H1 (cell line): ENCODE measurements at regions not wholly inside any gene's neighbourhood (a gene's known extent, or its start where the extent isn't known, plus 50 kb on each side); places are given as distances from the start of the nearest gene placed in this dataset.

ENCODE experiments used
- CTCF ChIA-PET: fragments of 300-600 bp; sonication (Branson Sonifier 250); formaldehyde crosslinking; loops from one replicate; lab custom pipeline; 2021; ENCODE audit not compliant: partially characterized antibody; lab: Charles Lee
- POLR2A ChIA-PET: fragments of 300-600 bp; sonication (Branson Sonifier 250); formaldehyde crosslinking; loops from one replicate; lab custom pipeline; 2021; ENCODE audit warnings: inconsistent platforms; ENCODE audit not compliant: partially characterized antibody; lab: Charles Lee
- DNase-seq, 2 experiments: peaks; one replicate each; pipeline versions ENCODE4 v3.0.0 to v3.0.0-alpha.2; 2010 to 2022; ENCODE audit warnings: low spot score in 2 of 2, low read depth in 1 of 2, mixed read lengths in 1 of 2
- FAIRE-seq: peaks from 2 replicates; lab custom pipeline; 2011; peaks lifted over from hg19 to GRCh38; lab: Jason Lieb, UNC
- H2AFZ ChIP-seq: 2 replicates; pipeline ENCODE4 v1.8.1; 2012; ENCODE audit warnings: low read length, inconsistent platforms
- H2AK5ac ChIP-seq: 2 replicates; pipeline ENCODE4 v1.6.1; 2013; ENCODE audit warnings: low read depth, low read length
- H2BK120ac ChIP-seq: replicated peaks from 2 replicates; pipeline ENCODE3; 2013; ENCODE audit warnings: low read depth, low read length, inconsistent platforms
- H2BK12ac ChIP-seq: 2 replicates; pipeline ENCODE4 v1.6.1; 2013; ENCODE audit warnings: low read depth, low read length
- H2BK15ac ChIP-seq: 2 replicates; pipeline ENCODE4 v1.6.1; 2013; ENCODE audit warnings: low read length
- H2BK20ac ChIP-seq: 2 replicates; pipeline ENCODE4 v1.6.1; 2013; ENCODE audit warnings: low read length
- H2BK5ac ChIP-seq: 2 replicates; pipeline ENCODE4 v1.6.1; 2013; ENCODE audit warnings: low read depth, low read length
- H3K14ac ChIP-seq: 2 replicates; pipeline ENCODE4 v1.6.1; 2013; ENCODE audit warnings: inconsistent platforms; ENCODE audit not compliant: insufficient read length
- H3K18ac ChIP-seq: 2 replicates; pipeline ENCODE4 v1.6.1; 2013; ENCODE audit warnings: low read length; ENCODE audit errors: extremely low read depth
- H3K23ac ChIP-seq: 2 replicates; pipeline ENCODE4 v1.6.1; 2013; ENCODE audit warnings: inconsistent platforms; ENCODE audit not compliant: insufficient read length
- H3K23me2 ChIP-seq: 2 replicates; pipeline ENCODE4 v1.6.1; 2013; ENCODE audit warnings: low read depth, low read length
- H3K27ac ChIP-seq: 2 replicates; pipeline ENCODE4 v1.6.1; 2011; ENCODE audit warnings: low read depth, low read length, inconsistent platforms
- H3K27me3 ChIP-seq, 4 experiments: replicated peaks in 1 of 4; 1 replicate in 1 of 4; 2 replicates in 3 of 4; pipeline versions ENCODE4 v1.6.1 to v1.8.1; 2011 to 2013; ENCODE audit warnings: low read length in 3 of 4, mild to moderate bottlenecking in 3 of 4, inconsistent platforms in 2 of 4, mixed read lengths in 2 of 4, moderate library complexity in 1 of 4; ENCODE audit not compliant: control insufficient read depth in 3 of 4, insufficient read depth in 3 of 4; ENCODE audit errors: extremely low read depth in 1 of 4
- H3K36me3 ChIP-seq, 4 experiments: 2 replicates each; pipeline versions ENCODE4 v1.6.1 to v1.8.1; 2011 to 2013; ENCODE audit warnings: mild to moderate bottlenecking in 4 of 4, low read length in 3 of 4, moderate library complexity in 2 of 4, control low read depth in 1 of 4, inconsistent platforms in 1 of 4; ENCODE audit not compliant: insufficient read depth in 4 of 4, control insufficient read depth in 2 of 4
- H3K4ac ChIP-seq: replicated peaks from 2 replicates; pipeline ENCODE3; 2013; ENCODE audit warnings: low read length, low read depth, mixed read lengths, inconsistent platforms; ENCODE audit not compliant: insufficient read length
- H3K4me1 ChIP-seq, 4 experiments: replicated peaks in 1 of 4; 1 replicate in 1 of 4; 2 replicates in 3 of 4; pipeline versions ENCODE4 v1.6.1 to v1.8.1; 2011 to 2013; ENCODE audit warnings: low read length in 3 of 4, inconsistent platforms in 2 of 4, mixed read lengths in 1 of 4; ENCODE audit not compliant: insufficient read depth in 4 of 4, control insufficient read depth in 3 of 4
- H3K4me2 ChIP-seq, 2 experiments: 2 replicates each; pipeline versions ENCODE4 v1.6.1 to v1.8.1; 2011 to 2013; ENCODE audit warnings: low read depth in 2 of 2, low read length in 2 of 2, control low read depth in 1 of 2, inconsistent platforms in 1 of 2, mild to moderate bottlenecking in 1 of 2; ENCODE audit not compliant: insufficient read depth in 1 of 2
- H3K4me3 ChIP-seq, 4 experiments: fragments of 200-600, 300-600 bp in 1 of 4; sonication (generic), shearing (Covaris generic), sonication (Bioruptor Twin) in 1 of 4; 2 replicates each; pipeline versions ENCODE4 v1.5.1 to v1.8.1; 2011 to 2016; ENCODE audit warnings: low read length in 4 of 4, low read depth in 3 of 4, control low read depth in 2 of 4, inconsistent platforms in 2 of 4, mild to moderate bottlenecking in 2 of 4, mixed read lengths in 1 of 4, moderate library complexity in 1 of 4; ENCODE audit not compliant: insufficient read depth in 2 of 4; ENCODE audit errors: extremely low read depth in 1 of 4
- H3K56ac ChIP-seq: replicated peaks from 2 replicates; pipeline ENCODE3; 2013; ENCODE audit warnings: low read depth, mild to moderate bottlenecking, mixed read lengths, low read length, inconsistent platforms; ENCODE audit not compliant: insufficient read length
- H3K79me1 ChIP-seq: 2 replicates; pipeline ENCODE4 v1.6.1; 2013; ENCODE audit warnings: low read depth, low read length, control low read depth
- H3K79me2 ChIP-seq, 2 experiments: 2 replicates each; pipeline versions ENCODE4 v1.6.1 to v1.8.1; 2012 to 2013; ENCODE audit warnings: low read length in 2 of 2, mild to moderate bottlenecking in 2 of 2, inconsistent platforms in 1 of 2; ENCODE audit not compliant: insufficient read depth in 2 of 2, control insufficient read depth in 1 of 2
- H3K9ac ChIP-seq, 4 experiments: replicated peaks in 1 of 4; 1 replicate in 1 of 4; 2 replicates in 3 of 4; pipeline versions ENCODE4 v1.6.1 to v1.8.1; 2011 to 2013; ENCODE audit warnings: low read depth in 3 of 4, low read length in 3 of 4, control low read depth in 2 of 4, mild to moderate bottlenecking in 2 of 4, moderate library complexity in 2 of 4, inconsistent platforms in 1 of 4; ENCODE audit errors: extremely low read depth in 1 of 4
- H3K9me3 ChIP-seq, 2 experiments: 2 replicates each; pipeline versions ENCODE4 v1.6.1 to v1.8.1; 2012 to 2013; ENCODE audit warnings: mild to moderate bottlenecking in 2 of 2, moderate library complexity in 2 of 2, control low read depth in 1 of 2, inconsistent platforms in 1 of 2, low read depth in 1 of 2, low read length in 1 of 2, mixed read lengths in 1 of 2; ENCODE audit not compliant: insufficient read depth in 2 of 2
- H4K20me1 ChIP-seq, 2 experiments: replicated peaks in 1 of 2; 2 replicates each; pipeline versions ENCODE3 to v1.8.1; 2011 to 2013; ENCODE audit warnings: inconsistent platforms in 2 of 2, low read length in 2 of 2, mild to moderate bottlenecking in 1 of 2; ENCODE audit not compliant: insufficient read depth in 2 of 2, control insufficient read depth in 1 of 2
- H4K5ac ChIP-seq: 2 replicates; pipeline ENCODE4 v1.6.1; 2013; ENCODE audit warnings: low read length, low read depth, mixed read lengths, inconsistent platforms; ENCODE audit not compliant: insufficient read length
- H4K8ac ChIP-seq: 2 replicates; pipeline ENCODE4 v1.8.0; 2013; ENCODE audit warnings: mild to moderate bottlenecking, moderate library complexity, low read length, inconsistent platforms; ENCODE audit not compliant: insufficient read depth; ENCODE audit errors: extremely low read depth
- H4K91ac ChIP-seq: replicated peaks from 2 replicates; pipeline ENCODE3; 2013; ENCODE audit warnings: low read length, mixed read lengths, inconsistent platforms; ENCODE audit not compliant: insufficient read length
- EGR1 ChIP-seq: IDR thresholded peaks from 2 replicates; pipeline ENCODE4 v1.6.1; 2011; ENCODE audit warnings: low read depth, low read length, borderline replicate concordance
- EZH2 ChIP-seq: fragments of 200-600 bp; sonication (generic); IDR thresholded peaks from 2 replicates; pipeline ENCODE4 v1.7.1; 2012; ENCODE audit warnings: low read depth, mild to moderate bottlenecking, moderate library complexity, low read length, inconsistent platforms; ENCODE audit not compliant: severe bottlenecking
- GTF2F1 ChIP-seq: IDR thresholded peaks from 2 replicates; pipeline ENCODE4 v1.6.1; 2012; ENCODE audit warnings: low read depth, low read length, improper control_type of control experiment, borderline replicate concordance
- HDAC2 ChIP-seq, 2 experiments: fragments of 300-600 bp in 1 of 2; sonication (generic) in 1 of 2; IDR thresholded peaks; 2 replicates each; pipeline ENCODE4 v1.6.1; 2011 to 2012; ENCODE audit warnings: low read depth in 2 of 2, low read length in 2 of 2, mild to moderate bottlenecking in 2 of 2, moderate library complexity in 2 of 2, borderline replicate concordance in 1 of 2, inconsistent platforms in 1 of 2
- HDAC6 ChIP-seq: IDR thresholded peaks from one replicate; pipeline ENCODE4 v1.7.1; 2012; ENCODE audit warnings: low read depth, mild to moderate bottlenecking, inconsistent platforms, low read length, moderate library complexity
- KDM4A ChIP-seq: IDR thresholded peaks from one replicate; pipeline ENCODE4 v1.7.1; 2012; ENCODE audit warnings: low read depth, mild to moderate bottlenecking, moderate library complexity, low read length, inconsistent platforms; ENCODE audit not compliant: severe bottlenecking
- KDM5A ChIP-seq: fragments of 200-600 bp; IDR thresholded peaks from 2 replicates; pipeline ENCODE4 v1.7.1; 2012; ENCODE audit warnings: mild to moderate bottlenecking, low read length, inconsistent platforms, mixed read lengths
- NANOG ChIP-seq: IDR thresholded peaks from 2 replicates; pipeline ENCODE4 v1.6.1; 2011; ENCODE audit warnings: low read length, low read depth, mild to moderate bottlenecking, inconsistent platforms; ENCODE audit not compliant: insufficient read depth, poor library complexity, severe bottlenecking
- PHF8 ChIP-seq: fragments of 200-600 bp; sonication (generic); conservative IDR thresholded peaks from 2 replicates; pipeline ENCODE4 v1.7.1; 2012; ENCODE audit warnings: low read depth, mild to moderate bottlenecking, inconsistent platforms, low read length, moderate library complexity
- RBBP5 ChIP-seq: IDR thresholded peaks from 2 replicates; pipeline ENCODE4 v1.7.1; 2012; ENCODE audit warnings: low read depth, mild to moderate bottlenecking, inconsistent platforms, low read length, moderate library complexity, borderline replicate concordance
- SIN3A ChIP-seq, 2 experiments: IDR thresholded peaks in 1 of 2; conservative IDR thresholded peaks in 1 of 2; 2 replicates each; pipeline ENCODE4 v1.6.1; 2011 to 2012; ENCODE audit warnings: low read length in 2 of 2, improper control_type of control experiment in 1 of 2, low read depth in 1 of 2, mild to moderate bottlenecking in 1 of 2
- YY1 ChIP-seq: IDR thresholded peaks from 2 replicates; pipeline ENCODE4 v1.6.1; 2011; ENCODE audit warnings: low read depth, mild to moderate bottlenecking, low read length
- whole genome bisulfite sequencing, 2 experiments: shearing (Covaris generic) in 1 of 2; methylation state at CpG; one replicate each; pipeline versions ENCODE4 v1.1.6 to v1.1.7; 2013 to 2015; ENCODE audit warnings: low lambda C conversion rate in 2 of 2, mixed read lengths in 2 of 2, inconsistent platforms in 1 of 2, low coverage in 1 of 2, missing lambda C conversion rate in 1 of 2; ENCODE audit not compliant: insufficient replicate concordance in 2 of 2, insufficient coverage in 1 of 2, insufficient read length in 1 of 2; ENCODE audit errors: extremely low coverage in 1 of 2, missing lambda C conversion rate in 1 of 2; 5-methylcytosine and 5-hydroxymethylcytosine counted together
- TF ChIP-seq, protein P1 (sequence below): IDR thresholded peaks from 2 replicates; pipeline ENCODE4 v1.6.1; 2011; ENCODE audit warnings: low read depth, mild to moderate bottlenecking, low read length; ENCODE audit not compliant: insufficient read depth

GRCh38 chr4:19520939-19521520, 730.7 kb upstream of the SLIT2 start:
- Histone ChIP-seq H4K8ac (no peak overlapping the region), H3K27ac (no peak overlapping the region), H2BK20ac (no peak overlapping the region), H4K20me1 (no peaks in the 10 kb centered on the region), H3K9me3 (no peaks in the 10 kb centered on the region), H3K79me2 (no peaks in the 10 kb centered on the region), H3K27me3 (no peaks in the 10 kb centered on the region), H2BK15ac (no peak overlapping the region), H3K79me1 (no peaks in the 10 kb centered on the region), H2BK120ac (no peak overlapping the region), H4K91ac (no peak overlapping the region), H4K5ac (no peak overlapping the region), H2BK5ac (no peak overlapping the region), H3K23me2 (no peaks in the 10 kb centered on the region), H3K4ac (no peak overlapping the region), H2AFZ (no peak overlapping the region), H2AK5ac (no peak overlapping the region), H3K36me3 (no peaks in the 10 kb centered on the region), H3K4me2 (no peak overlapping the region), H3K9ac (no peak overlapping the region), H3K56ac (no peak overlapping the region), H3K23ac (no peak overlapping the region), H3K18ac (no peak overlapping the region), H2BK12ac (no peak overlapping the region), H3K4me1 (no peaks in the 10 kb centered on the region), H3K4me3 (no peak overlapping the region), H3K14ac (no peak overlapping the region)
- FAIRE-seq (no peak), DNase-seq (no peak)
- ChIA-PET CTCF (no interaction called here), POLR2A (no interaction called here)
- 89% methylated on average over 7 of the region's 7 CpGs; no CpG with 5 or more reads in 1 of the 2 experiments for WGBS, 2 experiments
- TF ChIP-seq KDM4A (no peak), HDAC2 (IDR thresholded peaks at IDR 0.05; ENCODE audit: borderline replicate concordance in 1 of 2, low read depth in 2 of 2, low read length in 2 of 2) (no peak), YY1 (no peak), EGR1 (no peak), HDAC6 (no peak), EZH2 (no peak), RBBP5 (no peak), NANOG (no peak), PHF8 (no peak), SIN3A (conservative IDR thresholded peaks at IDR 0.05 in 1 of 2, IDR thresholded peaks at IDR 0.05 in 1 of 2; ENCODE audit: low read depth in 1 of 2, low read length in 2 of 2) (no peak), GTF2F1 (no peak), KDM5A (no peak)
- TF ChIP-seq, protein P1, sequence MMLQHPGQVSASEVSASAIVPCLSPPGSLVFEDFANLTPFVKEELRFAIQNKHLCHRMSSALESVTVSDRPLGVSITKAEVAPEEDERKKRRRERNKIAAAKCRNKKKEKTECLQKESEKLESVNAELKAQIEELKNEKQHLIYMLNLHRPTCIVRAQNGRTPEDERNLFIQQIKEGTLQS, result no peak
